GM10266 (cell line): ENCODE measurements at regions not wholly inside any gene's neighbourhood (a gene's known extent, or its start where the extent isn't known, plus 50 kb on each side); places are given as distances from the start of the nearest gene placed in this dataset.

ENCODE experiments used
- DNase-seq: peaks from one replicate; pipeline ENCODE4 v3.0.0; 2012; ENCODE audit errors: extremely low spot score
- TF ChIP-seq, protein P1 (sequence below): IDR thresholded peaks from 2 replicates; pipeline ENCODE4 v1.5.1; 2012; ENCODE audit warnings: mild to moderate bottlenecking, low read depth; ENCODE audit not compliant: control insufficient read depth, insufficient read depth; ENCODE audit errors: missing control alignments

- DNase-seq = no peak
- TF ChIP-seq, protein P1, sequence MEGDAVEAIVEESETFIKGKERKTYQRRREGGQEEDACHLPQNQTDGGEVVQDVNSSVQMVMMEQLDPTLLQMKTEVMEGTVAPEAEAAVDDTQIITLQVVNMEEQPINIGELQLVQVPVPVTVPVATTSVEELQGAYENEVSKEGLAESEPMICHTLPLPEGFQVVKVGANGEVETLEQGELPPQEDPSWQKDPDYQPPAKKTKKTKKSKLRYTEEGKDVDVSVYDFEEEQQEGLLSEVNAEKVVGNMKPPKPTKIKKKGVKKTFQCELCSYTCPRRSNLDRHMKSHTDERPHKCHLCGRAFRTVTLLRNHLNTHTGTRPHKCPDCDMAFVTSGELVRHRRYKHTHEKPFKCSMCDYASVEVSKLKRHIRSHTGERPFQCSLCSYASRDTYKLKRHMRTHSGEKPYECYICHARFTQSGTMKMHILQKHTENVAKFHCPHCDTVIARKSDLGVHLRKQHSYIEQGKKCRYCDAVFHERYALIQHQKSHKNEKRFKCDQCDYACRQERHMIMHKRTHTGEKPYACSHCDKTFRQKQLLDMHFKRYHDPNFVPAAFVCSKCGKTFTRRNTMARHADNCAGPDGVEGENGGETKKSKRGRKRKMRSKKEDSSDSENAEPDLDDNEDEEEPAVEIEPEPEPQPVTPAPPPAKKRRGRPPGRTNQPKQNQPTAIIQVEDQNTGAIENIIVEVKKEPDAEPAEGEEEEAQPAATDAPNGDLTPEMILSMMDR = no peak
These were observed 125.0 kb upstream of the ETV6 start for GRCh38 chr12:11524446-11524845.

DNA sequence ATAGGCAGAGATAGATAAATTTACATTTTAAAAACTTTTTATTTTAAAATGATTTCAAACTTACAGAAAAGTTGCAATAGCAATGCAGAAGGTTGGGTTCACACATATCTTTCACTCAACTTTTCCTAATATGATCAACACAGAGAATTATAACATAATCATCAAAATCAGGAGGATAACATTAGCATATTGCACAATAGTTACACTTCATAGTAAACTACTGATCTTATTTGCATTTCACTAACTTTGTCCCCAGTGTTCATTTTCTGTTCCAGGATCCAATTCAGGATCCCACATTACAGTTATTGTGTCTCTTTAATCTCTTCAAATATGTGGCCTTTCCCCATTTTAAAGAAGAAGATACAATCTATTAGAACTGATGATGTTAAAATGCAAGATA, 115.4 kb upstream of the ETV6 start:
- no peak for DNase-seq
- TF ChIP-seq, protein P1 = no peak

- TF ChIP-seq, protein P1 = no peak
- no peak for DNase-seq
These were observed 114.3 kb upstream of the ETV6 start for GRCh38 chr12:11535127-11535526.

- DNase-seq = no peak
- TF ChIP-seq, protein P1 = no peak
These were observed 110.3 kb upstream of the ETV6 start for GRCh38 chr12:11539156-11539555.

DNA sequence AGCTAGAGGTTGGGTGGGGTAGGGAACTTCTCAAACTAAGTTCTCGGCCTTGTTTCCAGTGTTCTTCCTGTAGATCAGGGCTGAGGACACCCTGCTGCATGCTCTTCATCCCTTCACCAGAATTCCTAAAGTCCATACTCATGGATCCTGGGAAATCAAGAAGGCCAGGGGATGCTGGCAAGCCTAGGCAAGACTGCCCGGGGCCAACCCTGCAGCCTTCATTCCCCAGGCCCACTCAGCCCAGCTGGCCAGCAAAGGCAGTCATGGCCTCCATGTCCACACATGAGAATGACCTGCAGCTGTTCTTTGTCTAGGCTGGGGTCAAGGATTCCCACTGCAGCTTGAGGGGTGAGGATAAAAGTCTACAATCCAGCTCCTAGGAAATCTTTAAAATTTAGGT, 109.3 kb upstream of the ETV6 start:
- TF ChIP-seq, protein P1 = no peak
- no peak for DNase-seq

- TF ChIP-seq, protein P1 = no peak
These were observed 108.7 kb upstream of the ETV6 start for GRCh38 chr12:11540615-11541310.

DNA sequence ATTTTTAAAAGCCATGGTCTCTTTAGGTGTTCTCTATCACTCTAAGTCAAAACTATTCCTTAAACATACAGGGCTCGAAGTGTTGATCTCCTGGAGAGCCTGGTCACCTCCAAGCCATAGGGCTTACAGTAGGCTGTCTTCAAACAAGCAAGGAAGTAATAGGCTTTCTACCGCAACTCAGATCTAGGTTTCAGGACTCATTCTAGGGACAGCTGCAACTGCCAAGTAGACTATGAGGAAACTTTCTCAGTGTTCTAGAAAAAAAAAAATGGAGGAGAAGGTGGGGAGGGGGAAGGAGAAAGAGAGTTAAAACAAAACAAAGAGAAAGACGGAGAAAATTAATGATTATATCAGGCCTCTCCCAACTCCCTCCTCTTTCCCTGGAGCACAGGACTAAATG, 106.9 kb upstream of the ETV6 start:
- TF ChIP-seq, protein P1 = no peak
- DNase-seq = no peak

More at GRCh38 chr12:11540615-11541310, 108.7 kb upstream of the ETV6 start:
- no peak for DNase-seq
